Activated CD4-positive, alpha-beta T cell treated with anti-CD3 and anti-CD28 coated beads for 36 hours (primary cell): ENCODE measurements at regions not wholly inside any gene's neighbourhood (a gene's known extent, or its start where the extent isn't known, plus 50 kb on each side); places are given as distances from the start of the nearest gene placed in this dataset.
"Not testable (repeated sequence)": the region's sequence is repeated elsewhere in the genome, so short reads cannot be mapped to it uniquely, and the experiment has no call there.

Experiments used
- ATAC-seq: fragments of 200-7000 bp; cut with Tn5 transposase; one replicate; pipeline ENCODE4 v1.10.0; 2021; ENCODE audit warnings: mild to moderate bottlenecking, moderate library complexity
- CTCF ChIA-PET: fragments of 350-600 bp; sonication (Branson Sonifier 250); formaldehyde crosslinking; loops from one replicate; lab custom pipeline; 2021; ENCODE audit warnings: antibody characterized with exemption; lab: Charles Lee
- POLR2A ChIA-PET: fragments of 350-600 bp; sonication (Branson Sonifier 250); formaldehyde crosslinking; loops from one replicate; lab custom pipeline; 2021; ENCODE audit warnings: antibody characterized with exemption, inconsistent platforms; lab: Charles Lee
- DNase-seq: peaks from one replicate; pipeline ENCODE4 v3.0.0-alpha.2; 2020
- H3K27ac Mint-ChIP-seq: one replicate; pipeline ENCODE4 v1.8.0; 2021; ENCODE audit warnings: mixed read lengths
- H3K27me3 Mint-ChIP-seq: one replicate; pipeline ENCODE4 v1.8.0; 2021; ENCODE audit warnings: mixed read lengths
- H3K36me3 Mint-ChIP-seq: one replicate; pipeline ENCODE4 v1.8.0; 2021; ENCODE audit warnings: low read depth, mixed read lengths
- H3K4me1 Mint-ChIP-seq: one replicate; pipeline ENCODE4 v1.8.0; 2021; ENCODE audit warnings: mixed read lengths
- H3K4me3 Mint-ChIP-seq: one replicate; pipeline ENCODE4 v1.8.0; 2021; ENCODE audit warnings: mild to moderate bottlenecking, moderate library complexity, mixed read lengths
- H3K9me3 Mint-ChIP-seq: one replicate; pipeline ENCODE4 v1.8.0; 2021; ENCODE audit warnings: low read depth, mixed read lengths
- intact Hi-C, 2 experiments: fragments of 100-400 bp; cut with DNase I in 1 of 2; cut with micrococcal nuclease in 1 of 2; formaldehyde crosslinking; loops; one replicate each; pipeline versions ENCODE4 v1.14.2 to v1.15.1; 2022 to 2024; cut with DNase I, micrococcal nuclease

DNA sequence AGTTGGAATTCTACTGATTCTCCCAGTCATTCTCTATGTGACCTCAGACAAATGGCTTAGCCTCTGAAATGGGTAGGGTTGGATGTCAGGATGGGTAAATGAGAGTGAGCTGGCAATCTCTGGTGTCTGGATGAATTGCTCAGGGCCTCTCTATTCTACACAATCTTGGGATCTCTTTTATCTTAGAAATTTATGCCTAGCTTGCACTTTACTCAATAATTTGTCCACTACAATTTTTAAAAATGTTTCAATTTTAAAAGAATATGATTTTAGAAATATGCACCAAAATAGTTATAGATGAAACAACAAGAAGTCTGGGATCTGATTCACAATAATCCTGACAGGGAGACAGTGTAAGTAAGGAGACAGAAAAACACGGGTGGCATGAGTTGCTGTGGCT lies 134.1 kb downstream of the KLRB1 start:
- H3K4me3 Mint-ChIP-seq, H3K27ac Mint-ChIP-seq, DNase-seq, CTCF ChIA-PET, ATAC-seq, H3K27me3 Mint-ChIP-seq, H3K36me3 Mint-ChIP-seq, H3K9me3 Mint-ChIP-seq, POLR2A ChIA-PET: not testable (repeated sequence)
- intact Hi-C loops, result loop anchor here (5.0 to 10.0 kb wide), 2 partner anchors 121 to 124 kb away; no protein-coding TSS in a partner anchor
- H3K4me1 Mint-ChIP-seq, result peaks cover 20% of the 10 kb centered on the region

DNA sequence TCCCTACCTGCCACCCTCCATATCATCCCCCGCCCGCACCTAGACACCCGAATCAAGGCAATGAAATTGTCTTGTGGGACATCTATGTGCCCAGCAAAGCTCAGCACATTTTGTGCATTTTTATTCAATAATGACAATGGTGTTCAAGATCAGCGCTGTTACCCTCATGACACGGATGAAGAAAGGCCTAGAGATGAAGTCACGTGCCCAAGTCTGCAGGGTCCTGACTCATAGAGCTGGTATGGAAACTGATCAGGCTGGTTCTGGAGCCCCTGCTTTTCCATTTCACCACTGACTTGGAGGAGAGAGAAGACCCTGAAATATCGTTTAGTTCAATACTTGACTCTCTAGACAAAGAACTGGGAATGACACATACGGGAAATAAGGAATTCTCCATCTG lies 136.2 kb downstream of the KLRB1 start:
- H3K4me3 Mint-ChIP-seq, H3K27me3 Mint-ChIP-seq, POLR2A ChIA-PET, ATAC-seq, H3K9me3 Mint-ChIP-seq, CTCF ChIA-PET, H3K36me3 Mint-ChIP-seq, H3K27ac Mint-ChIP-seq, DNase-seq: not testable (repeated sequence)
- H3K4me1 Mint-ChIP-seq, result peaks cover 25% of the 10 kb centered on the region
- intact Hi-C loops, result loop anchor here (5.0 to 10.0 kb wide), 2 partner anchors 123 to 126 kb away; no protein-coding TSS in a partner anchor

DNA sequence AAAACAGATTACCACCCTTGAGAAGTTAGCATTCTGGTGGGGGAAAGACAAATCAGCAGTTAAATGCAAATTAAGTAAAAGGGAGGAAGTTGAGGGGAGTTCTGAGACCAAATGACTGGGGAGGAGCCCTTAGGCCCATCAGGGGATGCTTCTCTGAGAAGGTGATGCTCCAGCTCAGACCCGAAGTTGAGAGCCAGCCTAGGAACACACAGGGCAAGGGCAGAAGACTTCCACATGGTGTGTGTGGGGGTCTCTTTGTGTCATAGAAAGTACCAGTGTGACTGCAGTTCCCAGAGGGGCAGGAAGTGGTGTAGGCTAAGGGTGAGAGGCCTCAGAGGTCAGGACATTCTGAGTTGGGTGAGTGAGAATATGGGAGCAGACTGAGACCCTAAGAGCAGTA lies 137.3 kb downstream of the KLRB1 start:
- intact Hi-C loops, result loop anchor here (5.0 to 10.0 kb wide), 2 partner anchors 124 to 127 kb away; no protein-coding TSS in a partner anchor
- peak overlapping the region; percentile 35 for H3K27ac Mint-ChIP-seq
- H3K27me3 Mint-ChIP-seq, result not testable (repeated sequence)

DNA sequence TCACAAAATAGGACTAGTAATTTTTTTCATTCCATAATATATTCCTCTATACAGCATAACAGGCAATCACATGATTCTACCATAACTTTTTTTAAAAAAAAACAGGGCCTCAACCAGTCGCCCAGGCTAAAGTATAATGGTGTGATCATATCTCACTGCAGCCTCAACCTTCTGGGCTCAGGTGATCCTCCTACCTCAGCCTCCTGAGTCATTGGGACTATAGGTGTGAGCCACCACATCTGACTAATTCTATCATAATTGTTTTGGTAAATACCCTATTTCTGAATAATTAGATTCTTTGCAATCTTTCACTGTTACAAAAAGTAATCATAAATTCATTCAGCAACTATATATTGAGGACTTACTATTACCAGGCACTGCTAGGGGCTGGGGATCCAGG lies 137.8 kb downstream of the KLRB1 start:
- H3K9me3 Mint-ChIP-seq, POLR2A ChIA-PET, H3K27me3 Mint-ChIP-seq, CTCF ChIA-PET, DNase-seq, H3K36me3 Mint-ChIP-seq, H3K27ac Mint-ChIP-seq, H3K4me3 Mint-ChIP-seq: not testable (repeated sequence)
- peak; percentile 71 for ATAC-seq
- intact Hi-C loops, result loop anchor here (2.0 to 10.0 kb wide), 4 partner anchors 125 to 139 kb away; no protein-coding TSS in a partner anchor
- H3K4me1 Mint-ChIP-seq, result peaks cover 25% of the 10 kb centered on the region

More for the DNA sequence above, 137.3 kb downstream of the KLRB1 start:
- POLR2A ChIA-PET, CTCF ChIA-PET, DNase-seq, H3K36me3 Mint-ChIP-seq, H3K4me3 Mint-ChIP-seq, H3K9me3 Mint-ChIP-seq: not testable (repeated sequence)
- ATAC-seq, result peak; percentile 60
- peaks cover 25% of the 10 kb centered on the region for H3K4me1 Mint-ChIP-seq

DNA sequence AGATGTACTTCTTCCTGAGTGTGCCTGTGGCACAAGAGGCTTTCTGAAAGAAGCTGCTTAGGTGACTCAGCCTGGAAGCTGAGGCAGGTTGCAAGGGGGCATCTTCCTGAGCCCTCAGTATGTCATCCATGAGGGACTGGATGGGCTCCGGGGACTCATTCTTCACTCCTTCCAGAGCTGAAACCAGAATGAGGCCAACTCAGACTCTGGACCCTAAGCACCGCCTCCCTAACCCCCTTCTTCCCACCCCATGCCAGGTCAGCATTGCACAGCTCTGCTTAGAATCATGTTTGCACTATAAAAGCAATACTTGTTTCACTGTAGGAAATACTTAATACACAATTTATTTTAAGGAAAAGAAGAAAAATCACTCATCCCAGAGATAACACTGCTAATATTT lies 138.3 kb downstream of the KLRB1 start:
- ATAC-seq, result peak; percentile 39
- POLR2A ChIA-PET, H3K9me3 Mint-ChIP-seq, H3K4me3 Mint-ChIP-seq, H3K27ac Mint-ChIP-seq, H3K36me3 Mint-ChIP-seq, DNase-seq, H3K27me3 Mint-ChIP-seq: not testable (repeated sequence)
- intact Hi-C loops, result loop anchor here (2.0 to 10.0 kb wide), 2 partner anchors 135 to 139 kb away; no protein-coding TSS in a partner anchor
- peaks cover 25% of the 10 kb centered on the region for H3K4me1 Mint-ChIP-seq
- CTCF ChIA-PET, result interaction anchor here (1.1 kb wide), 1 partner anchor 140 kb away, joined by 3 read pairs; no protein-coding TSS in a partner anchor

DNA sequence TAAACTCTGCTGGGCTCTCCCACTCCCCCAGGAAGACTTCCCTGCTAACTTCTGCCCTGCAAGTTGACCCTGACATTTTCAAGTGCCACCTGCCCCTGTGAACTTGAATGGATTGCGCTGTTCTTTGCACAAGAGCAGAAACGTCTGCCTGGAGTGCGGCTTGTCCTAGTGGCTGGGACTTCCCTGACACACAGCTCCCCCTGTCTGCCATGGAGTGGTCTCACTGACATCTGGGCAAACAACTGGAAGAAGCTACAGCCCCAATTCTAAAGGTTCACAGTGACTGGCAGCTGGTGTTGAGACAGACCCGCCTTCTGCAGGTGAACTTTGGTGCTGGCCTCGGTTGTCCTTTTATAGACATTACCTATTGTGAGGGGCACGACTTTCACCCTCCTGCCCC lies 138.7 kb downstream of the KLRB1 start:
- POLR2A ChIA-PET, result not testable (repeated sequence)

DNA sequence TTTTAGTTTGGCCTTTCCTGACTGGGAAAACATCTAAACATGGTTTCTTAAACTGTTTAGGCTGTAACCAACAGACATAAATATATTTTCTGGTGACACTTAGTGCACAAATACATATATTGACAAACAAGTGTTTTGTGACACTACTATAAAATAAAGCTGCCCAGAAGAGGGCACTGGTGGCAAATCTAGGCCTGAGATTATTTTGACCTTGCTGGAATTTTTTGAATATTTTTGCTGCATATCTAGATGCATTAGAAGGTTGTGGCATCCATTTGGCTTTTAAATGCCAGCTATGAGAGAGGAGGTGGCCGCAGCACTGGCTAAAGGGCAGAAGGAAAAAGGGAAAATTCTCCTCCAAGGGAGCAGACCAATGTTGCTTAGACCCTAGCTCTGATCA lies 139.6 kb downstream of the KLRB1 start:
- H3K27me3 Mint-ChIP-seq, H3K27ac Mint-ChIP-seq, CTCF ChIA-PET, H3K36me3 Mint-ChIP-seq, H3K4me3 Mint-ChIP-seq, DNase-seq, POLR2A ChIA-PET, H3K9me3 Mint-ChIP-seq, ATAC-seq: not testable (repeated sequence)
- intact Hi-C loops, result loop anchor here (2.0 to 10.0 kb wide), 2 partner anchors 133 to 137 kb away; no protein-coding TSS in a partner anchor
- peaks cover 23% of the 10 kb centered on the region for H3K4me1 Mint-ChIP-seq

More for the DNA sequence above, 138.7 kb downstream of the KLRB1 start:
- ATAC-seq, result peak; percentile 42
- DNase-seq, result peak; percentile 57
- not testable (repeated sequence) for H3K36me3 Mint-ChIP-seq, H3K27ac Mint-ChIP-seq, H3K27me3 Mint-ChIP-seq, H3K4me3 Mint-ChIP-seq, H3K9me3 Mint-ChIP-seq
- CTCF ChIA-PET, result interaction anchor here (1.1 kb wide), 1 partner anchor 139 kb away, joined by 3 read pairs; no protein-coding TSS in a partner anchor
- peaks cover 23% of the 10 kb centered on the region for H3K4me1 Mint-ChIP-seq
- intact Hi-C loops, result loop anchor here (2.0 to 10.0 kb wide), 2 partner anchors 134 to 138 kb away; no protein-coding TSS in a partner anchor

DNA sequence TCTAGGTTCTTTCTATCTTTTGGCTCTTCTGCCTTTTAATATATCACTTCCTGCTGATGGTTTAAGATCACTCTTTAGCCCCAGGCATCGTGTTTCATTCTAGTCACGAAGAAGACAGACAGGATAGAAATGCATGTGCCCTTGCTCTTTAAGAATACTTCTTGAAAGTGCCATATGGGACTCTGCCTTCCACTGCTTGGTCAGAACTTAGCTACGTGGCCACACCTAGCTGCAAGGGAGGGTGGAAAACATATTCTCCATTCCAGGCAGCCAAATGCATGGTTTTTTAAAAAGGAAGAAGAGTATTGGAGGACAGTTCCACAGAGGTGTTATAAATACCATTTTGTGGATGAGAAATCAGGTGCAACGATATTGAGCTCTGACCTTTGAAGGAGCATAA lies 143.3 kb downstream of the KLRB1 start:
- no peaks in the 10 kb centered on the region for H3K27me3 Mint-ChIP-seq
- POLR2A ChIA-PET, result no interaction called here
- H3K36me3 Mint-ChIP-seq, result no peaks in the 10 kb centered on the region
- no peak for DNase-seq
- no peak overlapping the region for H3K27ac Mint-ChIP-seq
- ATAC-seq, result no peak
- no peak overlapping the region for H3K4me3 Mint-ChIP-seq
- H3K4me1 Mint-ChIP-seq, result peaks cover 10% of the 10 kb centered on the region
- intact Hi-C loops, result loop anchor here in 1 of 2 experiments (10.0 kb wide), 1 partner anchor 130 kb away; no protein-coding TSS in a partner anchor
- CTCF ChIA-PET, result no interaction called here
- H3K9me3 Mint-ChIP-seq, result no peaks in the 10 kb centered on the region

DNA sequence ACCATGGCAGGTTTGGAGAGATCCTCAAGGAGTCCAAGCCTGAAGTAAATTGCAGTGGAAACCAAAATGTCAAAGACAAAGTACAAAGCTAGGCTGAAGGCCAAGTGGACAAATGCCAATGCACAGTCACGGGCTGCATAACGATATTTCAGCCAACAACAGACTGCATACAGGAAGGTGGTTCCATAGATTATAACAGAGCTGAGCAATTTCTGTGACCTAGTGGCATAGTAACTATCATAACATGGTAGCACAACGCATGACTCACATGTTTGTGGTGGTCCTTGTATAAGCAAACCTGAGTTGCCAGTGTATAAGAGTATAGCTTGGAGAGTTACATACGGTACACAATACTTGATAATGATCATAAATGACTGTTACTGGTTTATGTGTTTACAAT lies 152.2 kb downstream of the KLRB1 start:
- H3K9me3 Mint-ChIP-seq, H3K4me3 Mint-ChIP-seq, H3K27ac Mint-ChIP-seq, POLR2A ChIA-PET, CTCF ChIA-PET, DNase-seq, H3K4me1 Mint-ChIP-seq, H3K36me3 Mint-ChIP-seq, H3K27me3 Mint-ChIP-seq, intact Hi-C loops: not testable (repeated sequence)
- peak; percentile 42 for ATAC-seq

DNA sequence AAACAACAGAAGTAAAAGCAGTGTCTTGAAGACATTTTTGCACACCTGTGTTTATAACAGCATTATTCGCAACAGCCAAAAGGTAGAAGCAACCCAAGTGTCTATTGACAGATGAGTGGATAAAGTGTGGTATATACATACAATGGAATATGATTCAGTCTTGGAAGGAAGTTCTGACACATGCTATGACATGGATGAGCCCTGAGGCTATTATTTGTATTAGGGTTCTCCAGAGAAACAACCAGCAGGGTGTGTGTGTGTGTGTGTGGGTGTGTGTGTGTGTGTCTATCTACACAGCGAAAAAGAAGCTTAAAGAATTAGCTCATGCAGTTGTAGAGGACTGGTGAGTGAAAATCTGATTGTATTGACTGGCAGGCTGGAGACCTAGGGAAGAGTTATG lies 153.7 kb downstream of the KLRB1 start:
- H3K9me3 Mint-ChIP-seq, intact Hi-C loops, H3K36me3 Mint-ChIP-seq, H3K27ac Mint-ChIP-seq, H3K4me3 Mint-ChIP-seq, CTCF ChIA-PET, DNase-seq, H3K4me1 Mint-ChIP-seq, H3K27me3 Mint-ChIP-seq, POLR2A ChIA-PET: not testable (repeated sequence)
- peak; percentile 28 for ATAC-seq

DNA sequence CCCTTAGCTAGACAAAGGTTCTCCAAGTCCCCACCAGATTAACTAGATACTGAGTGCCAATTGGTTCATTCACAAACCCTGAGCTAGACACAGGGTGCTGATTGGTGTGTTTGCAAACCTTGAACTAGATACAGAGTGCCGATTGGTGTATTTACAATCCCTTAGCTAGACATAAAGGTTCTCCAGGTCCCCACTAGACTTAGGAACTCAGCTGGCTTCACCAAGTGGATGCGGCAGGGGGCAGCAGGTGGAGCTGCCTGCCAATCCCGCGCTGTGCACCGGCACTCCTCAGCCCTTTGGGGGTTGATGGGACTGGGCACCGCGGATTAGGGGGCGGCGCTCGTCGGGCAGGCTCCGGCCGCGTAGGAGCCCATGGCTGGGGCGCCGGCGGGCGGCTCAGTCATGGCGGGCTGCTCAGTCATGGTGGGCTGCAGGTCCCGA lies 157.6 kb downstream of the KLRB1 start:
- Mint-ChIP-seq H3K4me3 (peak overlapping the region; percentile 98), H3K4me1 (peaks cover 17% of the 10 kb centered on the region)
- POLR2A ChIA-PET, H3K9me3 Mint-ChIP-seq, H3K27me3 Mint-ChIP-seq, H3K27ac Mint-ChIP-seq, intact Hi-C loops, ATAC-seq, H3K36me3 Mint-ChIP-seq: not testable (repeated sequence)
- peak; percentile 35 for DNase-seq
- CTCF ChIA-PET, result interaction anchor here (0.6 to 1.8 kb wide), 3 partner anchors 184 to 853 kb away, joined by 3 to 6 read pairs (median 5); no protein-coding TSS in a partner anchor

DNA sequence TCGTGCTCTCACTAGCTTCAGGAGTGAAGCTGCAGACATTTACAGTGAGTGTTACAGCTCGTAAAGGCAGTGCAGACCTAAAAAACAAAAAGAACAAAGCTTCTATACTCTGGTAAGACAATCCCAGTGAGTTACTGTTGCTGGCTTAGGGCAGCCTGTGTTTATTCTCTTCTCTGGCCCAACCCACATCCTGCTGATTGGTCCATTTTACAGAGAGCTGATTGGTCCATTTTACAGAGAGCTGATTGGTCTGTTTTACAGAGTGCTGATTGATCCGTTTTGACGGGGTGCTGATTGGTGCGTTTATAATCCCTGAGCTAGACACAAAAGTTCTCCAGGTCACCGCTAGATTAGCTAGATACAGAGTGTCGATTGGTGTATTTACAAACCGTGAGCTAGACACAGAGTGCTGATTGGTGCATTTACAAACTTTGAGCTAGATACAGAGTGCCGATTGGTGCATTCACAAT lies 158.0 kb downstream of the KLRB1 start:
- CTCF ChIA-PET, result interaction anchor here (0.6 to 1.8 kb wide), 3 partner anchors 184 to 854 kb away, joined by 3 to 6 read pairs (median 5); no protein-coding TSS in a partner anchor
- H3K9me3 Mint-ChIP-seq, H3K36me3 Mint-ChIP-seq, H3K27me3 Mint-ChIP-seq, ATAC-seq: not testable (repeated sequence)
- Mint-ChIP-seq H3K4me1 (peaks cover 17% of the 10 kb centered on the region), H3K27ac (peak overlapping the region; percentile 70), H3K4me3 (peak overlapping the region; percentile 98)
- peak; percentile 40 for DNase-seq
- POLR2A ChIA-PET, result interaction anchor here (0.7 kb wide), 1 partner anchor 198 kb away, joined by 3 read pairs; no protein-coding TSS in a partner anchor
- intact Hi-C loops, result loop anchor here in 1 of 2 experiments (5.0 kb wide), 1 partner anchor 203 kb away; no protein-coding TSS in a partner anchor
